Neuronal stem cell (in vitro differentiated cells): ENCODE measurements at regions not wholly inside any gene's neighbourhood (a gene's known extent, or its start where the extent isn't known, plus 50 kb on each side); places are given as distances from the start of the nearest gene placed in this dataset.

ENCODE experiments used
- DNase-seq: peaks from one replicate; pipeline ENCODE4 v3.0.0-alpha.2; 2013; ENCODE audit warnings: low spot score
- H2AFZ ChIP-seq: one replicate; pipeline ENCODE4 v1.6.1; 2013; ENCODE audit warnings: mild to moderate bottlenecking, low read length, inconsistent platforms
- H2AK5ac ChIP-seq: 2 replicates; pipeline ENCODE4 v1.6.1; 2013; ENCODE audit warnings: low read depth, mild to moderate bottlenecking, inconsistent platforms, low read length, moderate library complexity, mixed read lengths
- H2BK120ac ChIP-seq: 2 replicates; pipeline ENCODE4 v1.6.1; 2013; ENCODE audit warnings: low read depth, mild to moderate bottlenecking, inconsistent platforms, low read length, moderate library complexity, mixed read lengths
- H2BK12ac ChIP-seq: one replicate; pipeline ENCODE4 v1.6.1; 2013; ENCODE audit warnings: low read length, inconsistent platforms
- H2BK15ac ChIP-seq: 2 replicates; pipeline ENCODE4 v1.6.1; 2013; ENCODE audit warnings: mild to moderate bottlenecking, low read length, inconsistent platforms, mixed read lengths
- H2BK5ac ChIP-seq: one replicate; pipeline ENCODE4 v1.6.1; 2013; ENCODE audit warnings: inconsistent platforms, mild to moderate bottlenecking, low read length, moderate library complexity
- H3K14ac ChIP-seq: one replicate; pipeline ENCODE4 v1.6.1; 2013; ENCODE audit warnings: low read length, inconsistent platforms
- H3K18ac ChIP-seq: 2 replicates; pipeline ENCODE4 v1.6.1; 2013; ENCODE audit warnings: low read length, inconsistent platforms
- H3K23ac ChIP-seq: 2 replicates; pipeline ENCODE4 v1.6.1; 2013; ENCODE audit warnings: low read depth, mild to moderate bottlenecking, mixed read lengths, low read length, inconsistent platforms; ENCODE audit not compliant: poor library complexity
- H3K27ac ChIP-seq: replicated peaks from 3 replicates; pipeline ENCODE4 v1.5.1; 2013; ENCODE audit warnings: low read length, inconsistent platforms
- H3K27me3 ChIP-seq, 3 experiments: 2 replicates each; pipeline ENCODE4 v1.6.1; 2013; ENCODE audit warnings: low read length in 3 of 3, mild to moderate bottlenecking in 2 of 3, inconsistent platforms in 1 of 3, low read depth in 1 of 3, mixed read lengths in 1 of 3, moderate library complexity in 1 of 3; ENCODE audit not compliant: control insufficient read depth in 3 of 3, insufficient read depth in 3 of 3
- H3K36me3 ChIP-seq, 2 donors: replicated peaks in 1 of 2; 2 replicates each; pipeline ENCODE4 v1.6.1; 2013; ENCODE audit warnings: low read length in 2 of 2; ENCODE audit not compliant: control insufficient read depth in 2 of 2, insufficient read depth in 2 of 2
- H3K4ac ChIP-seq: 2 replicates; pipeline ENCODE4 v1.6.1; 2013; ENCODE audit warnings: inconsistent platforms, mild to moderate bottlenecking, low read length, moderate library complexity
- H3K4me1 ChIP-seq, 2 donors: 1 replicate in 1 of 2; 2 replicates in 1 of 2; pipeline ENCODE4 v1.6.1; 2013; ENCODE audit warnings: low read length in 2 of 2, low read depth in 1 of 2; ENCODE audit not compliant: control insufficient read depth in 2 of 2, insufficient read depth in 1 of 2
- H3K4me2 ChIP-seq: one replicate; pipeline ENCODE4 v1.6.1; 2013; ENCODE audit warnings: mild to moderate bottlenecking, low read length, inconsistent platforms; ENCODE audit not compliant: insufficient read depth, poor library complexity, severe bottlenecking
- H3K4me3 ChIP-seq, 2 donors: 2 replicates each; pipeline ENCODE4 v1.5.1; 2013; ENCODE audit warnings: low read length in 2 of 2, mild to moderate bottlenecking in 2 of 2, inconsistent platforms in 1 of 2, moderate library complexity in 1 of 2
- H3K79me1 ChIP-seq: one replicate; pipeline ENCODE4 v1.6.1; 2013; ENCODE audit warnings: low read depth, mild to moderate bottlenecking, inconsistent platforms, low read length, moderate library complexity
- H3K9ac ChIP-seq: one replicate; pipeline ENCODE4 v1.6.1; 2013; ENCODE audit warnings: mild to moderate bottlenecking, low read depth, low read length, inconsistent platforms; ENCODE audit not compliant: poor library complexity
- H3K9me3 ChIP-seq, 2 donors: replicated peaks in 1 of 2; 2 replicates each; pipeline versions ENCODE3 to v1.6.1; 2013; ENCODE audit warnings: low read length in 2 of 2, mild to moderate bottlenecking in 2 of 2, inconsistent platforms in 1 of 2, low read depth in 1 of 2, mixed read lengths in 1 of 2, moderate library complexity in 1 of 2; ENCODE audit not compliant: control insufficient read depth in 2 of 2, insufficient read depth in 1 of 2
- H4K8ac ChIP-seq: one replicate; pipeline ENCODE4 v1.6.1; 2013; ENCODE audit warnings: low read depth, mild to moderate bottlenecking, inconsistent platforms, low read length, moderate library complexity
- H4K91ac ChIP-seq: one replicate; pipeline ENCODE4 v1.6.1; 2013; ENCODE audit warnings: low read length, low read depth, mild to moderate bottlenecking, inconsistent platforms; ENCODE audit not compliant: poor library complexity
- WGBS, 2 donors: extraction: QIAGEN DNeasy Blood & Tissue Kit; methylation state at CpG; one replicate each; pipeline ENCODE4 v1.1.7; 2013; ENCODE audit warnings: missing lambda C conversion rate in 2 of 2, mixed read lengths in 1 of 2; ENCODE audit not compliant: insufficient read length in 2 of 2, insufficient replicate concordance in 1 of 2; ENCODE audit errors: extremely low coverage in 2 of 2; 5-methylcytosine and 5-hydroxymethylcytosine counted together

GRCh38 chr20:12199703-12200102 lies 282.0 kb downstream of the BTBD3 start:
- Histone ChIP-seq H3K27me3 (no peaks in the 10 kb centered on the region), H3K23ac (no peak overlapping the region), H2BK5ac (no peak overlapping the region), H4K8ac (no peak overlapping the region), H3K79me1 (no peaks in the 10 kb centered on the region), H3K4ac (no peak overlapping the region), H3K4me2 (no peak overlapping the region), H3K9ac (no peak overlapping the region), H2BK12ac (no peak overlapping the region), H2BK15ac (no peak overlapping the region), H3K9me3 (no peaks in the 10 kb centered on the region), H3K18ac (no peak overlapping the region), H3K36me3 (no peaks in the 10 kb centered on the region), H3K4me3 (no peak overlapping the region), H3K14ac (no peak overlapping the region), H3K27ac (no peak overlapping the region), H2AK5ac (no peak overlapping the region), H4K91ac (no peak overlapping the region), H2BK120ac (no peak overlapping the region), H2AFZ (no peak overlapping the region), H3K4me1 (no peaks in the 10 kb centered on the region)
- DNase-seq, result no peak
- no CpG with 5 or more reads among the region's 5 CpGs for WGBS, 2 donors

- Histone ChIP-seq H4K91ac (no peak overlapping the region), H3K4me2 (no peak overlapping the region), H3K9ac (no peak overlapping the region), H2BK15ac (no peak overlapping the region), H3K9me3 (no peaks in the 10 kb centered on the region), H3K36me3 (no peaks in the 10 kb centered on the region), H2BK12ac (no peak overlapping the region), H3K4me3 (no peak overlapping the region), H3K79me1 (no peaks in the 10 kb centered on the region), H3K18ac (no peak overlapping the region), H3K23ac (no peak overlapping the region), H4K8ac (no peak overlapping the region), H2AFZ (no peak overlapping the region), H2AK5ac (no peak overlapping the region), H3K4me1 (no peaks in the 10 kb centered on the region), H3K4ac (no peak overlapping the region), H2BK5ac (no peak overlapping the region), H3K27me3 (no peaks in the 10 kb centered on the region), H3K14ac (no peak overlapping the region), H3K27ac (no peak overlapping the region), H2BK120ac (no peak overlapping the region)
- DNase-seq, result no peak
- no CpG with 5 or more reads among the region's 5 CpGs for WGBS, 2 donors
Observed at GRCh38 chr20:12201289-12201991, 283.7 kb downstream of the BTBD3 start.

GRCh38 chr20:12203399-12203798 lies 285.7 kb downstream of the BTBD3 start:
- H3K79me1 ChIP-seq, result no peaks in the 10 kb centered on the region
- no peak overlapping the region for H2BK5ac ChIP-seq
- no peak overlapping the region for H3K4me3 ChIP-seq
- no peak overlapping the region for H3K23ac ChIP-seq
- H3K4ac ChIP-seq, result no peak overlapping the region
- no peaks in the 10 kb centered on the region for H3K27me3 ChIP-seq
- H3K4me1 ChIP-seq, result no peaks in the 10 kb centered on the region
- no peak overlapping the region for H2AK5ac ChIP-seq
- no peak overlapping the region for H3K4me2 ChIP-seq
- H2BK12ac ChIP-seq, result no peak overlapping the region
- no peak overlapping the region for H4K8ac ChIP-seq
- H3K9me3 ChIP-seq, result no peaks in the 10 kb centered on the region
- H2BK120ac ChIP-seq, result no peak overlapping the region
- no peak overlapping the region for H3K14ac ChIP-seq
- no peak for DNase-seq
- H4K91ac ChIP-seq, result no peak overlapping the region
- H3K18ac ChIP-seq, result no peak overlapping the region
- no peak overlapping the region for H2AFZ ChIP-seq
- H2BK15ac ChIP-seq, result no peak overlapping the region
- H3K27ac ChIP-seq, result no peak overlapping the region
- no peaks in the 10 kb centered on the region for H3K36me3 ChIP-seq
- no peak overlapping the region for H3K9ac ChIP-seq

DNA sequence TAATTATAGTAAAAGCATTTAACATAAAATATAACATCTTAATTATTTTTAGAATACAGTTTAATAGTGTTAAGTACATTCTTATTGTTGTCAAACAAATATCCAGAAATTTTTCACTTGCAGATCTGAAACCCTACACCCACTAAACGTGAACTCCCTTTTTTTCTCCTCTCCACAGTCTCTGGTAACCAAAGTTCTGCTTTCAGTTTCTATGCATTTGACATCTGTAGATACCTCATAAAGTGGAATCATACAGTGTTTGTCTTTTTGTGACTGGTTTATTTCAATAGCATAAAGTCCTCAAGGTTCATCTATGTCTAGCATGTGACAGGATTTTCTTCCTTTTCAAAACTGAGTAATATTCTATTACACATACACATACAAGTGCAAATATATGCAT lies 286.3 kb downstream of the BTBD3 start:
- no peak overlapping the region for H4K91ac ChIP-seq
- H3K79me1 ChIP-seq, result no peaks in the 10 kb centered on the region
- no peak overlapping the region for H3K14ac ChIP-seq
- H2AK5ac ChIP-seq, result no peak overlapping the region
- no peak overlapping the region for H3K23ac ChIP-seq
- no peaks in the 10 kb centered on the region for H3K4me1 ChIP-seq
- no peak overlapping the region for H3K27ac ChIP-seq
- no peak overlapping the region for H3K4ac ChIP-seq
- H3K36me3 ChIP-seq, result no peaks in the 10 kb centered on the region
- no peak overlapping the region for H3K4me3 ChIP-seq
- no peak for DNase-seq
- H3K4me2 ChIP-seq, result no peak overlapping the region
- no peak overlapping the region for H2AFZ ChIP-seq
- H2BK120ac ChIP-seq, result no peak overlapping the region
- no peak overlapping the region for H2BK15ac ChIP-seq
- no peak overlapping the region for H3K18ac ChIP-seq
- no peaks in the 10 kb centered on the region for H3K9me3 ChIP-seq
- no peak overlapping the region for H2BK12ac ChIP-seq
- no CpG with 5 or more reads among the region's 1 CpG for WGBS, 2 donors
- H3K9ac ChIP-seq, result no peak overlapping the region
- H3K27me3 ChIP-seq, result no peaks in the 10 kb centered on the region
- H2BK5ac ChIP-seq, result no peak overlapping the region
- no peak overlapping the region for H4K8ac ChIP-seq
